Transverse colon (tissue), 4 donors: ENCODE measurements at regions not wholly inside any gene's neighbourhood (a gene's known extent, or its start where the extent isn't known, plus 50 kb on each side); places are given as distances from the start of the nearest gene placed in this dataset.

Experiments
- EP300 ChIP-seq: sonication (generic); formaldehyde crosslinking; IDR thresholded peaks from one replicate; pipeline ENCODE4 v1.6.1; 2017; ENCODE audit warnings: antibody characterized with exemption, low read depth
- POLR2A ChIP-seq: fragments of 450-650 bp; IDR thresholded peaks from one replicate; pipeline ENCODE4 v1.6.1; 2016; ENCODE audit warnings: antibody characterized with exemption, mild to moderate bottlenecking, moderate library complexity
- POLR2AphosphoS5 ChIP-seq, 3 donors: sonication (generic); formaldehyde crosslinking; IDR thresholded peaks; one replicate each; pipeline ENCODE4 v1.6.1; 2016; ENCODE audit warnings: antibody characterized with exemption in 3 of 3
- TF ChIP-seq, protein P1 (sequence below), 5 experiments: fragments of 200-600 bp in 3 of 5; fragments of 450-650 bp in 2 of 5; sonication (generic) in 3 of 5; IDR thresholded peaks; 1 replicate in 2 of 5; 2 replicates in 3 of 5; pipeline ENCODE4 v1.5.1; 2016 to 2017; ENCODE audit warnings: antibody characterized with exemption in 5 of 5, inconsistent platforms in 3 of 5, mild to moderate bottlenecking in 2 of 5, moderate library complexity in 1 of 5

GRCh38 chr11:57056735-57057134 is 68.0 kb downstream of the OR5AK2 start:
- TF ChIP-seq, protein P1, sequence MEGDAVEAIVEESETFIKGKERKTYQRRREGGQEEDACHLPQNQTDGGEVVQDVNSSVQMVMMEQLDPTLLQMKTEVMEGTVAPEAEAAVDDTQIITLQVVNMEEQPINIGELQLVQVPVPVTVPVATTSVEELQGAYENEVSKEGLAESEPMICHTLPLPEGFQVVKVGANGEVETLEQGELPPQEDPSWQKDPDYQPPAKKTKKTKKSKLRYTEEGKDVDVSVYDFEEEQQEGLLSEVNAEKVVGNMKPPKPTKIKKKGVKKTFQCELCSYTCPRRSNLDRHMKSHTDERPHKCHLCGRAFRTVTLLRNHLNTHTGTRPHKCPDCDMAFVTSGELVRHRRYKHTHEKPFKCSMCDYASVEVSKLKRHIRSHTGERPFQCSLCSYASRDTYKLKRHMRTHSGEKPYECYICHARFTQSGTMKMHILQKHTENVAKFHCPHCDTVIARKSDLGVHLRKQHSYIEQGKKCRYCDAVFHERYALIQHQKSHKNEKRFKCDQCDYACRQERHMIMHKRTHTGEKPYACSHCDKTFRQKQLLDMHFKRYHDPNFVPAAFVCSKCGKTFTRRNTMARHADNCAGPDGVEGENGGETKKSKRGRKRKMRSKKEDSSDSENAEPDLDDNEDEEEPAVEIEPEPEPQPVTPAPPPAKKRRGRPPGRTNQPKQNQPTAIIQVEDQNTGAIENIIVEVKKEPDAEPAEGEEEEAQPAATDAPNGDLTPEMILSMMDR (IDR thresholded peaks at IDR 0.05): no peak
- TF ChIP-seq POLR2A: no peak
- no peak for TF ChIP-seq EP300
- no peak for TF ChIP-seq POLR2AphosphoS5 (IDR thresholded peaks at IDR 0.05)
